ENCODE measurements at regions not wholly inside any gene's neighbourhood (a gene's known extent, or its start where the extent isn't known, plus 50 kb on each side); places are given as distances from the start of the nearest gene placed in this dataset.

- no peak for DNase-seq (ENCODE audit: low read depth, low spot score)
Observed at GRCh38 chr10:131846240-131847101, 54.3 kb upstream of the PPP2R2D start.

GRCh38 chr10:131847241-131847783, 53.5 kb upstream of the PPP2R2D start:
- no peak for DNase-seq (ENCODE audit: low read depth, low spot score)

GRCh38 chr10:131848296-131848695, 52.5 kb upstream of the PPP2R2D start:
- DNase-seq (ENCODE audit: low read depth, low spot score) = no peak

GRCh38 chr10:131848741-131849590, 51.8 kb upstream of the PPP2R2D start:
- DNase-seq (ENCODE audit: low read depth, low spot score) = no peak

- no peak for DNase-seq (ENCODE audit: low read depth, low spot score)
Observed at GRCh38 chr10:131849591-131850382, 51.0 kb upstream of the PPP2R2D start.

GRCh38 chr10:131850383-131850870, 50.4 kb upstream of the PPP2R2D start:
- no peak for DNase-seq (ENCODE audit: low read depth, low spot score)

Measured in astrocyte of the hippocampus (primary cell).